ENCODE measurements at regions not wholly inside any gene's neighbourhood (a gene's known extent, or its start where the extent isn't known, plus 50 kb on each side); places are given as distances from the start of the nearest gene placed in this dataset.
"Not testable (repeated sequence)": the region's sequence is repeated elsewhere in the genome, so short reads cannot be mapped to it uniquely, and the experiment has no call there.

DNA sequence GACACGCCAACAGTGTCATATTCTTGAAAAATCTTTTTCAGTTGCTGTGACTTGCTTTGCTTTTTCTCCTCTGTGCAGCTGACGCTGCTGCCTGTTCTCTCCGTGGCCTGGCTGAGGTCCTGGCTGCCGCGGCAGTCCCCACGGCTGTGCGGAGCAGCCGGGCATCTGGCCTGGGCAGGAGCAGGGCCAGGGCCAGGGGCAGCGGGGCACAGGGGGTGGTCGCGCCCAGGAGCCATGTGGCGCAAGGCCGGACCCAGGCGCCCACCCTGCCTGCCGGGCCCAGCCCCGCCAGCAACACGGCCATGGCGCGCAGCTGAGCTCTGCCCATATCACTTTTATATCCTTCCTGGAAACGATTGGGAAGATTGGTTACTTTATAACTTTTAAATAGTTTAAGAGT is 109.4 kb upstream of the ACBD5 start:
- peaks cover 6% of the 10 kb centered on the region for H3K4me1 Mint-ChIP-seq (ENCODE audit: unreplicated experiment)
- no peaks in the 10 kb centered on the region for H3K36me3 Mint-ChIP-seq (ENCODE audit: low read depth, unreplicated experiment)
- H3K9me3 Mint-ChIP-seq (ENCODE audit: unreplicated experiment), result no peaks in the 10 kb centered on the region
- TF ChIP-seq, protein P1, sequence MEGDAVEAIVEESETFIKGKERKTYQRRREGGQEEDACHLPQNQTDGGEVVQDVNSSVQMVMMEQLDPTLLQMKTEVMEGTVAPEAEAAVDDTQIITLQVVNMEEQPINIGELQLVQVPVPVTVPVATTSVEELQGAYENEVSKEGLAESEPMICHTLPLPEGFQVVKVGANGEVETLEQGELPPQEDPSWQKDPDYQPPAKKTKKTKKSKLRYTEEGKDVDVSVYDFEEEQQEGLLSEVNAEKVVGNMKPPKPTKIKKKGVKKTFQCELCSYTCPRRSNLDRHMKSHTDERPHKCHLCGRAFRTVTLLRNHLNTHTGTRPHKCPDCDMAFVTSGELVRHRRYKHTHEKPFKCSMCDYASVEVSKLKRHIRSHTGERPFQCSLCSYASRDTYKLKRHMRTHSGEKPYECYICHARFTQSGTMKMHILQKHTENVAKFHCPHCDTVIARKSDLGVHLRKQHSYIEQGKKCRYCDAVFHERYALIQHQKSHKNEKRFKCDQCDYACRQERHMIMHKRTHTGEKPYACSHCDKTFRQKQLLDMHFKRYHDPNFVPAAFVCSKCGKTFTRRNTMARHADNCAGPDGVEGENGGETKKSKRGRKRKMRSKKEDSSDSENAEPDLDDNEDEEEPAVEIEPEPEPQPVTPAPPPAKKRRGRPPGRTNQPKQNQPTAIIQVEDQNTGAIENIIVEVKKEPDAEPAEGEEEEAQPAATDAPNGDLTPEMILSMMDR (IDR thresholded peaks at IDR 0.05; ENCODE audit: unreplicated experiment), result no peak
- DNase-seq (ENCODE audit: low spot score), result no peak
- H3K4me3 Mint-ChIP-seq (ENCODE audit: unreplicated experiment), result no peak overlapping the region
- no peaks in the 10 kb centered on the region for H3K27me3 Mint-ChIP-seq (ENCODE audit: unreplicated experiment)
- H3K27ac Mint-ChIP-seq (ENCODE audit: unreplicated experiment), result no peak overlapping the region

DNA sequence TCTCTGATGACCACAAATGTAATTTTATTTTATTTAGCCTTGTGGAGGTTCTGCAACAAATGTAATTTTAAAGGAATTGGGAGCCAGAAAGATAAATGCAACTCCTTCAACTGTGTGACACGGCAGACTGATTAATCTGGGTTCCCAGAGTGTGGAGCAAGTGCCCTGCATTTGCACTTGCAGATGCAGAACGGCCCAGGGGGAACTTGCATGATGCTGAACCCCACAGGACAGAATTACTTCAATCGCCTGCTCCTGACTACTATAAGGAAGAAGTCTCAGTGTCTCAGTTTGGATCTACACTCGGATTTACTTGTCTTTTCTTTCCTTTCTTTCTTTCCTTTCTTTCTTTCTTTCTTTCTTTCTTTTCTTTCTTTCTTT is 107.2 kb upstream of the ACBD5 start:
- H3K4me1 Mint-ChIP-seq (ENCODE audit: unreplicated experiment); H3K36me3 Mint-ChIP-seq (ENCODE audit: low read depth, unreplicated experiment); H3K27me3 Mint-ChIP-seq (ENCODE audit: unreplicated experiment); H3K4me3 Mint-ChIP-seq (ENCODE audit: unreplicated experiment); H3K27ac Mint-ChIP-seq (ENCODE audit: unreplicated experiment); DNase-seq (ENCODE audit: low spot score); H3K9me3 Mint-ChIP-seq (ENCODE audit: unreplicated experiment): not testable (repeated sequence)

DNA sequence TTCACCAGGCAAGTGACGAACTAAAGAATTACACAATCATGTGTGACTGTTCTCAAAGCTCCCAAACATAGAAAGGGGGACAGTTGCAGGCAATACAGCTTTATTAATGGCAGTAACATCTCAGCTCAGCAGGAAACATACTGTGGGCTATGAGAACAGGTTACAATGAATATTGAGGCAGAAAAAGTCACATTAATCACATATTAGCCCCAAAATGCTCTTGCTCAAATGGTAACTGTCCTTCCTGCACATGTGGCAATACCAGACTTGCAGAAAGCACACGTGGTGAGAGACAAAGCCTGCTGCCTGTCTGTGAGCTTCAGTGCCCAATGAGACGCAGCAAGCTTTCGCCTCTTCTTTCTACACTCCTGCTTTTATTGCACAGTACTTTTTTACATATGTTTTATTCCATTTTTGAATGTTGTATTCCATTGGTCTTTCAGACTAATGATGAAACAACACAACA is 104.9 kb upstream of the ACBD5 start:
- Mint-ChIP-seq H3K27me3 (ENCODE audit: unreplicated experiment) (no peaks in the 10 kb centered on the region), H3K9me3 (ENCODE audit: unreplicated experiment) (no peaks in the 10 kb centered on the region), H3K36me3 (ENCODE audit: low read depth, unreplicated experiment) (no peaks in the 10 kb centered on the region), H3K27ac (ENCODE audit: unreplicated experiment) (no peak overlapping the region), H3K4me1 (ENCODE audit: unreplicated experiment) (peaks cover under 1% of the 10 kb centered on the region), H3K4me3 (ENCODE audit: unreplicated experiment) (no peak overlapping the region)
- no peak for DNase-seq (ENCODE audit: low spot score)
- TF ChIP-seq, protein P1 (IDR thresholded peaks at IDR 0.05; ENCODE audit: unreplicated experiment), result no peak

DNA sequence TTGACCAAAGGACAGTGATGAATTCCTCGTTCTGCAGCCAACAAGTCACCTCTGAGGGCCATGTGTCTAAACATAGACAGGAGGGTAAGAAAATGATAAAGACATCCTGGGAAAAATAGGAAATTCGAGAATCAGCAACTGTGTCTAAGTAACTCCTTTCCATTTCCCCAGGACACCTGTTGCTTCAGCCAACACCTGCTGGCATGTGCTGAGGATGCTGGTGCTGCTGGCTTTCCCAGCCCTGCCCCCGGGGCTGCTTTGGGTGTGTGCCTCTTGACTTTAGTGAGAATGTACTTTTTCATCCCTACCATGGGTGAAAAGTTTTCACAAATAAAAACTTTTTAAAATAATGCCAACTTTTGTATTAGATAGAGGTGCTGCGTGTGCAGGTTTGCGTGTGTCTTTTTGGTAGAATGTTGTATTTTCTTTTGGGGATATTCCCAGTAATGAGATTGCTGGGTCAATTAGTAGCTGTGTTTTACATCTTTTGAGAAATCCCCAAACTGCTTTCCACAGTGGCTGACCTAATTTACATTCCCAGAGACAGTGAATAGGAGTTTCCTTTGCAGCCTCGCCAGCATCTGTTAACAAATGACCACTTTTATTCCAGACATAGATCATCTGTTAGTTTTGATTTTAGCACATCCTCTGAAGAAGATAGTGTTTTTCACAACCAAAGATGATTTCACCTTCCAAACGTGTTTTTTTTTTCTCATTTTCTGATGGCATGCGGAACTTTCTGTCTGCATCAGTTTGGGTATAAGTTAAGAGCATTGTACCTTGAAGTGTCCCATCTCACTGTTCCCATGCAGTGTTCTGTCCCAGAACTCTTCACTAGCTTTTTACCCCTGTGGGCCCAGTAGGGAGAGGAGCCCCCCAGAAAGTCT is 104.2 kb upstream of the ACBD5 start:
- no peak for DNase-seq (ENCODE audit: low spot score)
- no peaks in the 10 kb centered on the region for H3K4me1 Mint-ChIP-seq (ENCODE audit: unreplicated experiment)
- no peaks in the 10 kb centered on the region for H3K36me3 Mint-ChIP-seq (ENCODE audit: low read depth, unreplicated experiment)
- no peak overlapping the region for H3K27ac Mint-ChIP-seq (ENCODE audit: unreplicated experiment)
- no peaks in the 10 kb centered on the region for H3K9me3 Mint-ChIP-seq (ENCODE audit: unreplicated experiment)
- H3K4me3 Mint-ChIP-seq (ENCODE audit: unreplicated experiment), result no peak overlapping the region
- TF ChIP-seq, protein P1 (IDR thresholded peaks at IDR 0.05; ENCODE audit: unreplicated experiment), result no peak
- no peaks in the 10 kb centered on the region for H3K27me3 Mint-ChIP-seq (ENCODE audit: unreplicated experiment)

DNA sequence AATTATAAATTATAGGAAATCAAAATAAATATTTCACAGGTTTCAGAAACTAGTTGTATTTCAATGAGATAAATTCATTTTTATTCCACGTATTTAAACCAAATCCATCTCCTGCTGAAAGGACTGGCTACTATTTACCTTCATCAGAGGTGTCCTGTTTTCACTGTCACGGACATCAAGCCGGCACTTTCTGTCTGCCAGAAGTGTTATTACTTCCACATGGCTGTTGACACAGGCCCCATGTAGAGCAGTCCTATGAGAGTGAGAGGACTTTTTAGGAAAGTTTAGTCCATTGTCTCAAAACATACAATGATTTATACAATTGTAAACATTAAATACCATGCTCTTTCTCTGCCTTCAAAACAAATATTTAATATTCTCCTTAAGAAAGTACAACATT is 100.4 kb upstream of the ACBD5 start:
- no peaks in the 10 kb centered on the region for H3K4me1 Mint-ChIP-seq (ENCODE audit: unreplicated experiment)
- no peak for DNase-seq (ENCODE audit: low spot score)
- no peaks in the 10 kb centered on the region for H3K27me3 Mint-ChIP-seq (ENCODE audit: unreplicated experiment)
- H3K36me3 Mint-ChIP-seq (ENCODE audit: low read depth, unreplicated experiment), result no peaks in the 10 kb centered on the region
- TF ChIP-seq, protein P1 (IDR thresholded peaks at IDR 0.05; ENCODE audit: unreplicated experiment), result no peak
- H3K4me3 Mint-ChIP-seq (ENCODE audit: unreplicated experiment), result no peak overlapping the region
- H3K27ac Mint-ChIP-seq (ENCODE audit: unreplicated experiment), result no peak overlapping the region
- H3K9me3 Mint-ChIP-seq (ENCODE audit: unreplicated experiment), result no peaks in the 10 kb centered on the region

DNA sequence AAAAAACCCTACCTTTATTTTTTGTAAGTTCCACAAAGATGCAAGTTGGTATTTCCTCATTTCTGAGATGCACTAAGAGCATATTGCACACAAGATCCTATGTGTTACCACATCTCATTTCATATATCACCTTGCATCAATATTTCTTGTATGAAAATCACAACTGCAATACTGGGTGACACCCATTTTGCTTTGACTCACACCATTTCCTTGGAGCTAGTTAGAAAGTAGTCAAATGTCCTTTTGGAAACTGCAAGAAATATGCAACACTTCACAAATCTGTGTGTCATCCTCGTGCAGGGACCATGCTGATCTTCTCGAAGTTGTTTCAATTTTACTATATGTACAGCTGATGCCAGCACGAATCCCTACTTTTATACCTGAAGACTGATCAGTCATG is 94.6 kb upstream of the ACBD5 start:
- H3K9me3 Mint-ChIP-seq (ENCODE audit: unreplicated experiment); H3K4me1 Mint-ChIP-seq (ENCODE audit: unreplicated experiment); H3K27me3 Mint-ChIP-seq (ENCODE audit: unreplicated experiment); H3K36me3 Mint-ChIP-seq (ENCODE audit: low read depth, unreplicated experiment); H3K27ac Mint-ChIP-seq (ENCODE audit: unreplicated experiment); DNase-seq (ENCODE audit: low spot score); H3K4me3 Mint-ChIP-seq (ENCODE audit: unreplicated experiment): not testable (repeated sequence)
